MCF 10A (cell line): ENCODE measurements at regions not wholly inside any gene's neighbourhood (a gene's known extent, or its start where the extent isn't known, plus 50 kb on each side); places are given as distances from the start of the nearest gene placed in this dataset.

Source experiments
- BruUV-seq: library from RNA; stranded (reverse); fragments of 400-500 nt; replicated peaks from 2 replicates; lab custom pipeline; 2021; lab: Mats Ljungman, UMichigan
- CTCF ChIA-PET: fragments of 300-600 bp; sonication (Branson Sonifier 250); formaldehyde crosslinking; extraction: SDS; loops from one replicate; lab custom pipeline; 2021; ENCODE audit warnings: antibody characterized with exemption, inconsistent platforms; lab: Yijun Ruan, JAX
- POLR2A ChIA-PET: fragments of 300-600, 350-650 bp; sonication (Branson Sonifier 250); formaldehyde crosslinking; extraction: SDS; loops from one replicate; lab custom pipeline; 2020; ENCODE audit warnings: antibody characterized with exemption, inconsistent platforms; lab: Yijun Ruan, JAX
- DNase-seq: peaks from one replicate; pipeline ENCODE4 v3.0.0-alpha.2; 2018; ENCODE audit not compliant: unreplicated experiment
- H3K27ac Mint-ChIP-seq: one replicate; pipeline ENCODE4 v1.8.0; 2022; ENCODE audit warnings: mild to moderate bottlenecking, low read depth, mixed read lengths; ENCODE audit not compliant: unreplicated experiment
- H3K27me3 Mint-ChIP-seq: one replicate; pipeline ENCODE4 v1.8.0; 2022; ENCODE audit warnings: mixed read lengths; ENCODE audit not compliant: insufficient read depth, unreplicated experiment
- H3K36me3 Mint-ChIP-seq: one replicate; pipeline ENCODE4 v1.8.0; 2022; ENCODE audit warnings: mild to moderate bottlenecking, moderate library complexity, mixed read lengths; ENCODE audit not compliant: insufficient read depth, unreplicated experiment
- H3K4me1 Mint-ChIP-seq: one replicate; pipeline ENCODE4 v1.8.0; 2022; ENCODE audit warnings: mixed read lengths; ENCODE audit not compliant: insufficient read depth, unreplicated experiment
- H3K4me3 Mint-ChIP-seq: one replicate; pipeline ENCODE4 v1.8.0; 2022; ENCODE audit warnings: mild to moderate bottlenecking, moderate library complexity, mixed read lengths; ENCODE audit not compliant: unreplicated experiment
- H3K9me3 Mint-ChIP-seq: one replicate; pipeline ENCODE4 v1.8.0; 2022; ENCODE audit warnings: mixed read lengths; ENCODE audit not compliant: unreplicated experiment
- intact Hi-C: fragments of 100-400 bp; cut with micrococcal nuclease; formaldehyde crosslinking; loops from 2 replicates; pipeline ENCODE4 v1.14.1; 2022
- TF ChIP-seq, protein P1 (sequence below): fragments of 200-600 bp; IDR thresholded peaks from one replicate; pipeline ENCODE4 v1.8.0; 2022; ENCODE audit warnings: antibody characterized with exemption, mild to moderate bottlenecking; ENCODE audit not compliant: unreplicated experiment

DNA sequence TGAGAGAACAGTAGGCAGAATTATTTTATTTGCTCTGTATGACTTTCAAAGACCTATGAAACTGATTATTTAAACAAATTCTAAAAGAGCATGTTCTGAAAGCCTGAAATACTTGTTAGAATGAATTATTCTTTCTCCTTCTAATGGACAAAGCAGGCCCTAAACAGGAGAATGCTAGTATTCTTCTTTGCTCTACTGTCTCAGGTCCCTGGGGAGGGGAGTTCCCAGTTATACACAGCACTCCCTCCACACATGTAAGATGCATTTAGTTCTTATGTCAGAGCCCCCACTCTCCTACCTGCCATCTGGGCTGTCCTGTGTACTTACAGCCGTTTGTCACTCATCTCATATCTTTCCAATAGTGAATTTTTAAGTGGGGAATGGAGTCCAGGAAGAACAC, 633.5 kb upstream of the ANKRD30A start:
- intact Hi-C loops, result no loop called here
- no TSS peak for BruUV-seq
- no peak overlapping the region for H3K4me3 Mint-ChIP-seq
- ChIA-PET POLR2A (interaction anchor here (0.8 to 1.0 kb wide), 2 partner anchors 22 to 851 kb away, joined by 4 to 5 read pairs; no protein-coding TSS in a partner anchor), CTCF (interaction anchor here (1.3 to 1.9 kb wide), 2 partner anchors 13 to 68 kb away, joined by 3 to 6 read pairs; no protein-coding TSS in a partner anchor)
- no peaks in the 10 kb centered on the region for H3K9me3 Mint-ChIP-seq
- no peaks in the 10 kb centered on the region for H3K27me3 Mint-ChIP-seq
- TF ChIP-seq, protein P1, sequence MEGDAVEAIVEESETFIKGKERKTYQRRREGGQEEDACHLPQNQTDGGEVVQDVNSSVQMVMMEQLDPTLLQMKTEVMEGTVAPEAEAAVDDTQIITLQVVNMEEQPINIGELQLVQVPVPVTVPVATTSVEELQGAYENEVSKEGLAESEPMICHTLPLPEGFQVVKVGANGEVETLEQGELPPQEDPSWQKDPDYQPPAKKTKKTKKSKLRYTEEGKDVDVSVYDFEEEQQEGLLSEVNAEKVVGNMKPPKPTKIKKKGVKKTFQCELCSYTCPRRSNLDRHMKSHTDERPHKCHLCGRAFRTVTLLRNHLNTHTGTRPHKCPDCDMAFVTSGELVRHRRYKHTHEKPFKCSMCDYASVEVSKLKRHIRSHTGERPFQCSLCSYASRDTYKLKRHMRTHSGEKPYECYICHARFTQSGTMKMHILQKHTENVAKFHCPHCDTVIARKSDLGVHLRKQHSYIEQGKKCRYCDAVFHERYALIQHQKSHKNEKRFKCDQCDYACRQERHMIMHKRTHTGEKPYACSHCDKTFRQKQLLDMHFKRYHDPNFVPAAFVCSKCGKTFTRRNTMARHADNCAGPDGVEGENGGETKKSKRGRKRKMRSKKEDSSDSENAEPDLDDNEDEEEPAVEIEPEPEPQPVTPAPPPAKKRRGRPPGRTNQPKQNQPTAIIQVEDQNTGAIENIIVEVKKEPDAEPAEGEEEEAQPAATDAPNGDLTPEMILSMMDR, result no peak
- no peak for DNase-seq
- peak overlapping the region; percentile 76 for H3K27ac Mint-ChIP-seq
- peaks cover 43% of the 10 kb centered on the region for H3K4me1 Mint-ChIP-seq
- H3K36me3 Mint-ChIP-seq, result no peaks in the 10 kb centered on the region

DNA sequence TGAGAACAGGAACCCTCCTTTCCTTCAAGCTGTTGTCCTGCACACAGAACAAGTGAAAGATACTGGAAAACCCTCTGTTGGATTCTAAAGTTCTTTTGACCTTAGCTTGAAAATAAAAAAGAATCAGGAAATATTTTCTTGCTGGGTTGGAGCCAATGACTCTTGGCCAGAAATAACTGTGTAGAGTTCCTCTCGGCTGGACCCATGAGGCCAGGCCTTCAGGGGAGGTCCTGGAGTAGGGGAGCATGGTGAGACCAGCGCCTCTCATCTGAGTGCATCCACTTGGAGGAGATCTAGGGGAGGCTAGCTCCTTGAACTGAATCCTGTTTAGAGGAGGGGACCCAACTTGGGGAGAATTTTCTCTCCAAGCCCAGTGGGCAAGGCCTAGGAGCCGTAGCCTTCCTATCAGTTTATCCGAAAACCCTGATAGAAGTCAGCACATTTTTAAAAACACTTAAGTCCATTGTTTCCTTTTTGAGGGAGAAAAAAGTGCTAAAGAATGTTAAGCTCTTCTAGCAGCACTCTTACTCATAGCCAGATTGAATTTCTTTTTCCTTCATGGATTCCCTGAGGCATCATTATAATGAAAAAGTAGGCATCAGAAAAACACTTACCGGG, 635.7 kb upstream of the ANKRD30A start:
- ChIA-PET CTCF (no interaction called here), POLR2A (interaction anchor here (0.5 to 1.2 kb wide), 2 partner anchors 11 to 17 kb away, joined by 3 read pairs; no protein-coding TSS in a partner anchor)
- TF ChIP-seq, protein P1, result no peak
- no peaks in the 10 kb centered on the region for H3K27me3 Mint-ChIP-seq
- BruUV-seq, result no TSS peak
- no peaks in the 10 kb centered on the region for H3K36me3 Mint-ChIP-seq
- DNase-seq, result no peak
- no peak overlapping the region for H3K4me3 Mint-ChIP-seq
- H3K9me3 Mint-ChIP-seq, result no peaks in the 10 kb centered on the region
- H3K4me1 Mint-ChIP-seq, result peaks cover 39% of the 10 kb centered on the region
- H3K27ac Mint-ChIP-seq, result peak overlapping the region; percentile 74
- intact Hi-C loops, result no loop called here

DNA sequence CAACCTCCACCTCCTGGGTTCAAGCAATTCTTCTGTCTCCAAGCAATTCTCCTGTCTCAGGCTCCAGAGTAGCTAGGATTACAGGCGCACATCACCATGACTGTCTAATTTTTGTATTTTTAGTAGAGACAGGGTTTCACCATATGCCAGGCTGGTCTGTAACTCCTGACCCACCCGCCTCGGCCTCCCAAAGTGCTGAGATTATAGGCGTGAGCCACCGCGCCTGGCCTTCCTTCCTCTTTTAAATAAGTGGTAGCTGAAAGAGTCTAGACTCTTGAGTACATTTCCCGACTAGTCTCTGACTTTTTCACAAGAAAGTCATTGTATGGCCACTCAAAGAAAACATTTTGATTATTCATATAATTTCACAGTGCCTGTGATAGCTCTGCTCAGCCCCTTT, 636.2 kb upstream of the ANKRD30A start:
- CTCF ChIA-PET, result interaction anchor here (0.7 kb wide), 1 partner anchor 786 kb away, joined by 4 read pairs; no protein-coding TSS in a partner anchor
- intact Hi-C loops, result no loop called here

DNA sequence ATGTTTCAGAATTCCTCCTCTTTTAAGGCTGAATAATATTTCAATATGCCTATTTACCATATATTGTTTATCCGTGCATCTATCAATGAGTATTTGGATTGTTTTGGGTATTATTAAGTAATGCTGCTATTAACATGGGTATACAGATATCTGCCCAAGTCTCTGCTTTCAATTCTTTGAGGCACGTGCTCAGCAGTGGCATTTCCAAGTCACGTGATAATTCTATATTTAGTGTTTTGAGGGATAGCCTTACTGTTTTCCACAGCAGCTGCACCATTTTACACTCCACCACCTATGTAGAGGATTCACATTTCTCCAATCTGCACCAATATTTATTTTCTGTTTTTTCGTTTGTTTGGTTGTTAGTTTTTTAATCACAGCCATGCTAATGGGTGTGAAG, 636.8 kb upstream of the ANKRD30A start:
- ChIA-PET POLR2A (no interaction called here), CTCF (interaction anchor here (0.7 kb wide), 1 partner anchor 785 kb away, joined by 4 read pairs; no protein-coding TSS in a partner anchor)
- H3K9me3 Mint-ChIP-seq, result no peaks in the 10 kb centered on the region
- intact Hi-C loops, result no loop called here
- no peak overlapping the region for H3K4me3 Mint-ChIP-seq
- no peaks in the 10 kb centered on the region for H3K27me3 Mint-ChIP-seq
- DNase-seq, result no peak
- TF ChIP-seq, protein P1, result no peak
- H3K27ac Mint-ChIP-seq, result no peak overlapping the region
- no peaks in the 10 kb centered on the region for H3K36me3 Mint-ChIP-seq
- no TSS peak for BruUV-seq
- H3K4me1 Mint-ChIP-seq, result peaks cover 29% of the 10 kb centered on the region

More for the DNA sequence above, 636.2 kb upstream of the ANKRD30A start:
- Mint-ChIP-seq H3K4me1 (peaks cover 33% of the 10 kb centered on the region), H3K9me3 (no peaks in the 10 kb centered on the region), H3K4me3 (no peak overlapping the region), H3K27ac (peak overlapping the region; percentile 74), H3K36me3 (no peaks in the 10 kb centered on the region), H3K27me3 (no peaks in the 10 kb centered on the region)
- no peak for DNase-seq
- TF ChIP-seq, protein P1, result no peak
- POLR2A ChIA-PET, result no interaction called here
- no TSS peak for BruUV-seq
